ENCODE measurements at regions not wholly inside any gene's neighbourhood (a gene's known extent, or its start where the extent isn't known, plus 50 kb on each side); places are given as distances from the start of the nearest gene placed in this dataset.

DNA sequence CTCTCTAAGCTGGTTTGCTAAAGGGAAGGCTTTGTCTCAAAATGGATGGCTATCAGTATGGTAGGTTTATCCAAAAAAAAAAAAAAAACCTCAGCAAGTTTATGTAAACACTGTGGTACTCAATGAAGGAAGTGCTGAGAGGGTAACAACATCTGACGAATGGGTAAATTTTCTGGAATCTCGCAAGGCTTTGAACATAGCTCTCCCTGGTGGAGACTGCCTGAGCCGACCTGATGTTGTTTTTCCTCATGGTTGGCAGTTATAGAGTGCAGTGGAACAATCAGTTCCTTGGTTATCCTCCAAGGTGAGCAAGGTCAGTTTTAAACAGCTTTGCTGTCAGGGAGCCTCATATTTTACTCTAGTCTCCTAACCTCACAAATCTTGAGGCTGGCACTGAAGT, 94.6 kb downstream of the ZPLD1 start:
- DNase-seq = no peak

DNA sequence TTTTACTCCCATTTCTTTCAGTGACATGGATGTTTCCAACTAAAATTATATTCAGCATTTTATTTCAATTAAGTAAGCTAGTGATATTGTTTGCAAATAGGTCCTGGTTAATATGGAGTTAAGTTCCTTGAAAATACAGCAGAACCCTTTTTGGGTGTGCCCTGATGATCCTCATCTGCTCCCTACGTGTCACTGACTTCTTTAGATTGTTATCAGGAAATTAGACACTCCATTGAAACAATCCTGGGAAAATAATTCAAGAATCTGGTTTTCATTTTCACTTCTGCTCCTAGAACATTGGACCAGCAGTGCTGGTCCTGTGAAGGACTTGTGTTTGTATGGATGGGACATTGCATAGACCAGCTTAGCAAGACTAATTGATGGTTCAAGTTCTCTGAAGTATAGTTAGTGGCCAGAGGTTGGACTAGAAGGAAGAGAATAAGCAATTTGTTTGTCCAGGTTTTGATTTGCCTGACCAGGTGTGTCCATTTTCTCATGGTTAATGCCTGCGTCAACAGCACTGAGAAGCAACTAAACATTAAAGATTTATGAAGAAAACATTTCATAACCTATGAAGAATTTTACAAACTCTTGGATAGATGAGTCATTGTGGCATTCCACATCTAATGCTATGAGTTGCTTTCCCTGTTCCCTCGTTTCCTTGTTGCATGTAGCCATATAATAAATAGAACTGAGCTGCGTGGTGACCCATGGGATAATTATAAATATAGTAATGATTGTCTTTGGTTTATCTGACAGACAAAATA, 95.8 kb downstream of the ZPLD1 start:
- DNase-seq = no peak

- no peak for DNase-seq
Observed at GRCh38 chr3:102531686-102532085, 96.9 kb downstream of the ZPLD1 start.

DNA sequence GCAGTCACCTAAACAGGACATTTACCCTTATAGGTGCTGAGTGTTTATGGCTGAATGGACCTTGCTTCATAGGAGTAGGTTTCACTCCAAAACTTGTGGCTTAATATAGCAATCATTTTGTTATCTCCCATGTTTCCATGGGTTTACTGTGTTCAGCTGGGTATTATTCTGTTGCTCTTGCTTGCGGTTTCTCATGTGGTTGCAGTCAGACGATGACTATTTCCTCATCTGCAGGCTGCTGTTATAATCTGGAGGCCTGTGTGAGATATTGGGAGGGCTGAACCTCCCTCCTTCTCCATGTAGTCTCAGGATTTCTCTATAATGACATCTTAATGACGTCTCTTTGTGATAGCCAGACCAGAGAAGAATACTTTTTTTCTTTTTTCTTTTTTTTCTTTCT, 98.1 kb downstream of the ZPLD1 start:
- DNase-seq = no peak

DNA sequence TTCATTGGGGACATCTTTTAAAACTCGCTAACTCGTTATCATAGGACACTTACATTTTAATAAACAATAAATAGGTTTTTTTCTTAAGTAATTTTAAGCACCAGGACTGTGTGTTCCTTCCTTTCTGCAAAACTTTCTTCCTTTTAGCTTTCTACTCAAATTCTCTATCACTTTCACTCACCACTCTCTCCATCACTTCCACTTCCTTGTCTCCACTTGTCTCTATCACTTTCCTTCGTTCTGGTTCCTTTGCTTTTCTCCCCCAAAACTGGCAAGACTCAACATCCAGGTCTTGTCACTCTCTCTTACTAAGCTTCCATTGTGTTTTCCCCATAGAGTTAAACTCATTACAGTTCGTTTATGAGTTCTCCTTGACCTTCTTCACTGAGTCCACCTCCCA, 99.0 kb downstream of the ZPLD1 start:
- DNase-seq = no peak

DNA sequence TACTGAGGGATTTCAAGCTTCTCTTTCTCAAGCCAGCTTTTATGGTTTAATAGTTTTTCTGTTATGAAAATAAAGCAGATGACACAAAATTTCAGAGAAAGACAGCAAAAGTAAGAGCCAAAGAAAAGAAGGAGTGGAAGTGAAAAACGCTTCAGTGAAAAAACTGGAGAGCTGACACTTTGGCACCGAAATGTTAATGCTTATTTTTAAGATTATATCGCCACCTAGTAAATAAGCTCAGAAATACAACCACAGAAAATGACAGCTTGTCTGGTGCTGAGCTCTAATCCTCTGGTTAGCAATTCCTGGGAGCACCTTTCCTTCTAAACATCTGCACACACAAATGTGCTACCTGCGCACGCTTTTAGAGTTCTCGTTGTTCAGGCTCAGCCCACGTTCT, 101.6 kb downstream of the ZPLD1 start:
- DNase-seq = peak; percentile 27

- no peak for DNase-seq
Observed at GRCh38 chr3:102537123-102537522, 102.3 kb downstream of the ZPLD1 start.

DNA sequence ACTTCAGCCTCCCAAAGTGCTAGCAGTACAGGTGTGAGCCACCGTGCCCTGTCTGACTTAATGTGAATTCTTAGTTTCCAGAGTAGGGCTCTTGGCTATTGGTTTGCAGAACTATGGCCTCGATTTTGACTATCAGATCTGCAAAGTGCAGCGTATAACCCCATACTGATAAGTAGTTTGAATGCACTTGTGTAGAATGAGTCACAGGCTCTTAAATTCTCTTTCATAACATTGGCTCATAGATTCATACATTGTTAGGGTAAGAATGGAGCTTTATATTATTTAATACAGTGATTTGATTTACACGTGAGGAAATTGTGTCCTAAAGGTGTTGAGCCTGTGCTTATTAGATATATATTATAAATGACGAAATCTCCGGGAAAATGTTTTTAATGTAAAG, 109.9 kb downstream of the ZPLD1 start:
- no peak for DNase-seq

GRCh38 chr3:102545276-102545675, 110.5 kb downstream of the ZPLD1 start:
- DNase-seq = no peak

GRCh38 chr3:102553876-102554275, 119.1 kb downstream of the ZPLD1 start:
- DNase-seq = no peak

DNA sequence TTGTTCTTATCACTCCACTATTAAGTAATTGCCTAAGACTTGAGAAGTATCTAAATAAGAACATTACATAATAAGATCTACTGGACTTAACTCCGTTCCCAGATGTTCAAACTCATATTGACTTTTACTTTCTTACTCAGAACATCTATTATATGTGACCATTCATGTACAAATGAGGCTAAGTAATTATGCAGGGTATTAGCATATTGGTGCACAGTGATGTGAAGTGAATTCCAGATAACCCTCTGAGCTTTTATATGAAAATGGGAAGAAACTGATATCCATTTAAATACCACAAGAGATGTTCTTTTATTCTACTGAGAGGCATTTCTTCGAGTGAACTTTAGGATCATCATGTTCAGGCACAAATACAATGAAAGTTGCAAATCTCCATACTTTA, 135.7 kb downstream of the ZPLD1 start:
- no peak for DNase-seq

DNA sequence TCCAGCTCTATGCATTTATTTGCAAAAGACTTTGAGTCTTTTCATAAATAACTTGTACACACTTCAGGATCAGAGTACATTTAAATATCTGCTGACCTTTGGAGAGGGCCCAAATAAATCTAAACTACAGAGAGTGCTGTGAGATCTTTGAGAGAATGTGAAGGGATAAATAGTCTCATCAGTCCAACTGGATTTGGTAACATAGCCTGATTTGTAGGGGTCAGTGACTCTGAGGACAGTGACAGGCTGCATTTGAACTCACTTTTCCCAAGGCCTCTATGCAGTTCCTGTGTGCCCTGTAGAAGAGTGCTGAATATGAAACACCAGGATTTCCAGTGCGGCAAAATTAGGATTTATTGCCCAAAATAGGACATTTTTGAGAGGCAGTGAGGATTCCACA, 136.2 kb downstream of the ZPLD1 start:
- no peak for DNase-seq

DNA sequence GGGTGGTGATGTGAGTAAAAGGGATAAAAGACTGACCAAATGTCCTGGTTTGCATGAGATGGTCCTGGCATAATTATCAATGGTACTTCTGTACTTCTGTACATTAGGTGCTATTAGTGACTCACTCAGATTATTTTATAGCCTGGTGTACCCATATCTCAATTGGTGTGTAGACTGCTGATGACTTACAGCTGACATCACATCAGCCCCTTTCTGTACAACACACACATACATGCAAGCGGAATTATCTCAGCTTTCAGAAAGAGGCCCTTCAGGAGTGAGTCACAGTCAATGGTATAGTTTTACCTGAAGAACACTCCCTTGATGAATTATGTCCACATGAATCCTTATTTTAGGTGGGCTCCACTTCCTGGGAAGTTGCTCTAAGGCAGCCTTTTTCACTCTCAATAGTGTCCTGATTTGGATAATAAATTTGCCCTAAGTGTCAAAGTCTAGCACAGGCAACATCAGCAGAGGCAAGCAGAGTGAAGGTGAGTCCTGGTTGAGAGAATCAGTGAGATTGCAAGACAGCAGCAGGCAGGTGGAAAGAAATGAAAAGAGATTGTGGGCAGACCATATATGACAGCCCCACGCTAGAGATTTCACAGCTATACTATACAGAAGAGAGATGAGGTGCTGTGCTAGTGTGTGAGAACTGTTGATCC, 137.0 kb downstream of the ZPLD1 start:
- DNase-seq = no peak

GRCh38 chr3:102573483-102574028, 138.7 kb downstream of the ZPLD1 start:
- DNase-seq = no peak

DNA sequence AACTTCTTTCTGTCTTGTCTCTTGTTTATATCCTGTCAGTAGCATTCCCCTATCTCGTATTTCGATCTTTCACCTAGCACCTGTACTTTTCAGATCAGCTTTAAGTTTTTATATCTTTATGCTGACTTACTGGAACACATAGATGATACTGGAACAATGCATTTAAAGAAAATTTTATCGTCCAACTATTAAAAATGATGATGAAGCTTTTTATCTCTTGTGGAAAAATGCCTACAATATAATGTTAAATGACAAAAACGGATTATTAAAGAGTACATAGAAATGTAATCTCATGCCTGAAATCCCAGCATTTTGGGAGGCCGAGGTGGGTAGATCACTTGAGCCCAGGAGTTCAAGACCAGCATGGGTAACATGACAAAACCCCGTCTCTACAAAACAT, 139.5 kb downstream of the ZPLD1 start:
- no peak for DNase-seq

- no peak for DNase-seq
Observed at GRCh38 chr3:102576651-102577050, 141.8 kb downstream of the ZPLD1 start.

DNA sequence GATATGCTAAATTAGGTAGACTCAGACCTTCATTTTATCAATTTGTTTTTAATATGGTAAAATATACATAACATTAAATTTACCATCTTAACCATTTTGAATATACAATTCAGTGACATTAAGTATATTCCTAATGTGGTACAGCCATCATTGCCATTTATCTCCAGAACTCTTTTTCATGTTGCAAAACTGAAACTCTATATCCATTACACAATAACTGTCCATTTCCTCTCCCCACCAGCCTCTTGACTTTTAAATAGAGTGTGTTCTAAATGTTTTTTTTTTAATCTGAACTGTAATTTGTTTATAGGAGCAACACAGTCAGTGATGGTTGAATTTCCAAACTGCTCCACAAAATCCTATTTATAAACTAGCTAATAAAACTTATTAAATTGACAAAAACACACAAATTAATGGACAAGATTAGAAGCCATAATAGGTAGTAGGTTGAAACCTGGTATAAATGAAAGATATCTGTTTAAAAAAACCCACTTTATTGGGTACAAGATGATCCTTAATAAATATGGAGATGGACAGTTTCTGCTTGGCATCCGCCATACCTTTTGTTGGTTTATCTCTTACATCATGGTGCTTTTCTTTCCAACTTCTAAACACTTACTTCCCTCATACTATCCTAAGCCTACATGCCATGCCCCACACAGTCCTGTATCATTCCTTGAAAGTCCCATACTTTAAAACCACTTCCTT, 142.4 kb downstream of the ZPLD1 start:
- no peak for DNase-seq

DNA sequence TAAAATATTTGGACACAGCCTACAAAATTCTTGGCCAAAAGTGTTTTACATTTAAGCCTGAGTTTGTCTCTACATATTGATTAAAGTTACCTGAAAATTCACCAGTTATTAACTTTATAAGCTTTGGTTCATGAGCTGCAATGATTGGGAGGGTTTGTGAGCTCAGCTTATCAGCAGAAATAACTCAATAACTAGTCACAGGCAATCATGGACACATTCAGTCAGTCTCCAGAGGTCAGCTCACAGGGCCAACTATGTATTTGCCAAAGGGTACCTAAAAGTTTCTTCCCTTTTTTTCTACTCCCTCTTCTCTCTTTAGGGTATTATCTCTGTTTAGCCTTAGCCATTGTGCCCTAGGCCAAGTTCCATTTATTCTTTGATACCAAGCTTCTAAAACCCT, 145.9 kb downstream of the ZPLD1 start:
- no peak for DNase-seq

DNA sequence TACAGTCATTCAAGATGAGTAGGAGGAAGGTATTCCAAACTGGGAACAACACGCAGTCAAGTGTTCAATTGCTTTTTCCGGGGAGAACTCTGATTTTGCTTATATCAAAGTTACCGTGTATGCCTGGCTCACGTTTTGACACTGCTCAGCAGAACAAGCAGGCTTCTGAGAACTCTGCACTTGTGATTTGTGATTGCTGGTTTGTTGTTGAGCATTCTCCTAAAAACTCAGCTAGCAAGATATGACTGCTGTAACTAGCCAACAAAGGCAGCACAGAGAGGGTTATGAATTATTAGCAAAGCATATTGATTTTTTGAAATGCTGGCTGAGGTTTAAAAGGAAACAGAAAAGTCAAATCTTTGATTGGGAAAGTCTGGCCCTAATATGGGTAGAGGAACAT, 151.7 kb downstream of the ZPLD1 start:
- no peak for DNase-seq

DNA sequence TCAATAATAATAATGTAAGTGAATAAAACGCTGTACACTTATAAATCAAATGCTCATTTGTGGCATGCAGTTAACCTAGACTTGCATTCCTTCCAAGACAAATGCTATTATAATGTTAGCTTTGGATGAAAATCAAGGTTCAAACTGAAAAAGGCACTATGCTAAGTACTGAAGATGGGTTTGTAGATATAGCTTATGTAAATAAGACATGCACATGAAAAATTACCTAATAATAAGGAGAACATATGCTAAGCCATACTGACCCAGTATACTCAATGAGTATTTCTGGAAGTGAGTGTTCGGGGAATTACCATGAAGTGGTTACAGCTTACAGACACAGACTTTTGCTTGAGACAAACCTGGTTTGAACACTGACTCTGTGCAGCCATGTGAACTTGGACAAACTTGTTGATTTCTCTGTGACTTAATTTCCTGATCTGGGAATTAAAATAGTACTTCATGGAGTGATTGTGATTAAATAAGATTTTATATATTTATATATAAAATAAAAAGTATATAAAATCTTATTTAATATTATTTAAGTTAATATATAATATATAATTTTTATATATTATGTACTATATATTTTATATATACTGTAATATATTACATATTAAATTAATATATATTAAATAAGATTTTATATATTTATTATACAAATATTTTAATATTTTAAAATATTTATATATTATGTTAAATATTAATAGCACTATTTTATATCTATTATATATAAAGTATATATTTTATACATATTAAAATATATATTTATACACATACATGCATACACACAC, 159.2 kb downstream of the ZPLD1 start:
- DNase-seq = no peak

GRCh38 chr3:102595057-102595456, 160.2 kb downstream of the ZPLD1 start:
- no peak for DNase-seq

DNA sequence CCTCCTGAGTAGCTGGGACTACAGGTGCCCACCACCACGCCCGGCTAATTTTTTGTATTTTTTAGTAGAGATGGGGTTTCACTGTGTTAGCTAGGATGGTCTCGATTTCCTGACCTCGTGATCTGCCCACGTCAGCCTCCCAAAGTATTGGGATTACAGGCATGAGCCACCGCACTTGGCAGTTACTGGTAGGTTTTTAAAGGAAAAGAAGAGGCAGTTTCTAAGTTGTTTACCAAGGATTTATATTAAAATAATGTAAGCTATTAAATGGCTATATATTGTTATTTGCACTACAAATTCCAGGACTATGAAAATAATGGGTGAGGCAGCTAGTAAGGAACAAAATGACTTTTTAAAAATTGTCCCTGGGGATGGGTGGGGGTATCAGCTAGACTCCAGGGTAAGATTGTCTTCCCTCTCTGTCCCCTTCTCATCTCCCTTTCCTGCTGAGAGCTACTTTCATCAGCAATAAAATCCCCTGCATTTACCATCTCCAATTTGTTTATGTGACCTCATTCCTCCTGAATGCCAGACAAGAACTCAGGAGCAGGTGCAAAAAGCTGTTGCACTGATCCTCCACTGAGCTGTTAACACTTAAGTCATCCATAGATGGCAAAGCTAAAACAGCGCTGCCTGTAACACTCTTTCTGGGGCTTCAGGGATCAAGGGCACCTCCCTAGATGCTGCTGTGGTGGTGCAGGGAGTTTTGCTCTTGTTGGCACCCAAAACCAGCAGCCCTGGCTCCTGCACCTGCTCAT, 165.2 kb downstream of the ZPLD1 start:
- no peak for DNase-seq
